ENCODE measurements at regions not wholly inside any gene's neighbourhood (a gene's known extent, or its start where the extent isn't known, plus 50 kb on each side); places are given as distances from the start of the nearest gene placed in this dataset.

DNA sequence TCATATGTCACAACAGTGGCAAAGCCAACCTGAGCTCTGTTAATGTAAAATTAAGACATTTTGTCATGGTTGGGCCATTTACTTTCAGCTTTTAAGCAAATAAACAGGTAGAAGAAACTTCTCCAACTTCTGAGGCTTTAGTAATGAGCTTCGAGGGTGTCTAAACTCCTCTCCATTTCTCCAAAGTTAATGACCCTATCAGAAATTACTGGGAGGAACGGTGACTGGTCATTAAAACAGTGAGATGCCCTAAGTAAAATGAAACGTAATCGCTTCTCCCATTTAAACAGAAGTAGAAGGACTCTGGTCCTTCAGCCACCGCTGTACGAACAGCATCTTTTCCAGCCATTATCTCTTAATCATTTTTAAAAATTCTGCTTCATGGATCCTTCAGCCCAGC lies 986.9 kb upstream of the MANEA start:
- TF ChIP-seq POLR2A (IDR thresholded peaks at IDR 0.05), result no peak
- TF ChIP-seq, protein P1, sequence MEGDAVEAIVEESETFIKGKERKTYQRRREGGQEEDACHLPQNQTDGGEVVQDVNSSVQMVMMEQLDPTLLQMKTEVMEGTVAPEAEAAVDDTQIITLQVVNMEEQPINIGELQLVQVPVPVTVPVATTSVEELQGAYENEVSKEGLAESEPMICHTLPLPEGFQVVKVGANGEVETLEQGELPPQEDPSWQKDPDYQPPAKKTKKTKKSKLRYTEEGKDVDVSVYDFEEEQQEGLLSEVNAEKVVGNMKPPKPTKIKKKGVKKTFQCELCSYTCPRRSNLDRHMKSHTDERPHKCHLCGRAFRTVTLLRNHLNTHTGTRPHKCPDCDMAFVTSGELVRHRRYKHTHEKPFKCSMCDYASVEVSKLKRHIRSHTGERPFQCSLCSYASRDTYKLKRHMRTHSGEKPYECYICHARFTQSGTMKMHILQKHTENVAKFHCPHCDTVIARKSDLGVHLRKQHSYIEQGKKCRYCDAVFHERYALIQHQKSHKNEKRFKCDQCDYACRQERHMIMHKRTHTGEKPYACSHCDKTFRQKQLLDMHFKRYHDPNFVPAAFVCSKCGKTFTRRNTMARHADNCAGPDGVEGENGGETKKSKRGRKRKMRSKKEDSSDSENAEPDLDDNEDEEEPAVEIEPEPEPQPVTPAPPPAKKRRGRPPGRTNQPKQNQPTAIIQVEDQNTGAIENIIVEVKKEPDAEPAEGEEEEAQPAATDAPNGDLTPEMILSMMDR (IDR thresholded peaks at IDR 0.05), result no peak
